Dendritic cell treated with granulocyte-macrophage colony-stimulating factor and Interleukin-4, amounts not matched to agents 40 ng/mL and 50 ng/mL, for 4 days (primary cell): ENCODE measurements at regions not wholly inside any gene's neighbourhood (a gene's known extent, or its start where the extent isn't known, plus 50 kb on each side); places are given as distances from the start of the nearest gene placed in this dataset.

Source experiments
- H3K27ac Mint-ChIP-seq: one replicate; pipeline ENCODE4 v1.8.0; 2022; ENCODE audit warnings: mild to moderate bottlenecking, mixed read lengths
- H3K27me3 Mint-ChIP-seq: one replicate; pipeline ENCODE4 v1.8.0; 2022; ENCODE audit warnings: mild to moderate bottlenecking, mixed read lengths
- H3K36me3 Mint-ChIP-seq: one replicate; pipeline ENCODE4 v1.8.0; 2022; ENCODE audit warnings: low read depth, mixed read lengths
- H3K4me1 Mint-ChIP-seq: one replicate; pipeline ENCODE4 v1.8.0; 2022; ENCODE audit warnings: low read depth, mixed read lengths
- H3K4me3 Mint-ChIP-seq: one replicate; pipeline ENCODE4 v1.8.0; 2022; ENCODE audit warnings: mild to moderate bottlenecking, moderate library complexity, mixed read lengths
- H3K9me3 Mint-ChIP-seq: one replicate; pipeline ENCODE4 v1.8.0; 2022; ENCODE audit warnings: mixed read lengths
- intact Hi-C: fragments of 100-400 bp; cut with micrococcal nuclease; formaldehyde crosslinking; loops from one replicate; pipeline ENCODE4 v1.15.0; 2022

- no peaks in the 10 kb centered on the region for H3K9me3 Mint-ChIP-seq
- H3K36me3 Mint-ChIP-seq = no peaks in the 10 kb centered on the region
- no peaks in the 10 kb centered on the region for H3K27me3 Mint-ChIP-seq
- peaks cover 52% of the 10 kb centered on the region for H3K4me1 Mint-ChIP-seq
- H3K27ac Mint-ChIP-seq = no peak overlapping the region
- no peak overlapping the region for H3K4me3 Mint-ChIP-seq
- intact Hi-C loops = loop anchor here (5.0 kb wide), 1 partner anchor 38 kb away; no protein-coding TSS in a partner anchor
Measured at GRCh38 chr10:62503872-62504271, 129.7 kb downstream of the ZNF365 start.

GRCh38 chr10:62506371-62506770, 132.2 kb downstream of the ZNF365 start:
- H3K27ac Mint-ChIP-seq = no peak overlapping the region
- H3K36me3 Mint-ChIP-seq = no peaks in the 10 kb centered on the region
- peaks cover 37% of the 10 kb centered on the region for H3K4me1 Mint-ChIP-seq
- intact Hi-C loops = no loop called here
- H3K9me3 Mint-ChIP-seq = no peaks in the 10 kb centered on the region
- H3K27me3 Mint-ChIP-seq = peaks cover 2% of the 10 kb centered on the region
- H3K4me3 Mint-ChIP-seq = no peak overlapping the region

- no peaks in the 10 kb centered on the region for H3K36me3 Mint-ChIP-seq
Measured at GRCh38 chr10:62511238-62511637, 137.1 kb downstream of the ZNF365 start.

DNA sequence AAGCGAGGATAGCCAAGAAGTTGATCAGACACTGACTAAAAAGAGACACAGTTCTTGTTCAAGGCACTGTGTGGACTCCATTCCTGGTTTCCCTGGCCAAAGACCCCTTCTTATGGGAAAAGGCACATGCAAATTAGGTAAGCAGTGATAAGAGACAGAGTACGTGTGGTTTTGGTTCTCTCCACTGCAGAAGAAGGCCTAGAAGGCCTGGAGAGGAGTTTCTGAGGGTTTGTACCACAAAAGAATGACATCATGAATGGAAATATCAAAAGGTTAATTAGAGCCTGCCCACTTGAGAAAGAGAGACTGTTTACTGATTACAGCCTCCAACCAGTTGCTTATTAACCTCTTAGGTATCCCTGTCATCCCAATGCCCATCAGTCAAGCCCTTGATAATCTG, 137.5 kb downstream of the ZNF365 start:
- Mint-ChIP-seq H3K4me1 (peaks cover 10% of the 10 kb centered on the region), H3K27ac (no peak overlapping the region)
- intact Hi-C loops = no loop called here

More at GRCh38 chr10:62511238-62511637, 137.1 kb downstream of the ZNF365 start:
- no peak overlapping the region for H3K4me3 Mint-ChIP-seq
- H3K9me3 Mint-ChIP-seq = no peaks in the 10 kb centered on the region
- H3K27ac Mint-ChIP-seq = no peak overlapping the region
- peaks cover 16% of the 10 kb centered on the region for H3K27me3 Mint-ChIP-seq
- H3K4me1 Mint-ChIP-seq = peaks cover 11% of the 10 kb centered on the region
- intact Hi-C loops = no loop called here

DNA sequence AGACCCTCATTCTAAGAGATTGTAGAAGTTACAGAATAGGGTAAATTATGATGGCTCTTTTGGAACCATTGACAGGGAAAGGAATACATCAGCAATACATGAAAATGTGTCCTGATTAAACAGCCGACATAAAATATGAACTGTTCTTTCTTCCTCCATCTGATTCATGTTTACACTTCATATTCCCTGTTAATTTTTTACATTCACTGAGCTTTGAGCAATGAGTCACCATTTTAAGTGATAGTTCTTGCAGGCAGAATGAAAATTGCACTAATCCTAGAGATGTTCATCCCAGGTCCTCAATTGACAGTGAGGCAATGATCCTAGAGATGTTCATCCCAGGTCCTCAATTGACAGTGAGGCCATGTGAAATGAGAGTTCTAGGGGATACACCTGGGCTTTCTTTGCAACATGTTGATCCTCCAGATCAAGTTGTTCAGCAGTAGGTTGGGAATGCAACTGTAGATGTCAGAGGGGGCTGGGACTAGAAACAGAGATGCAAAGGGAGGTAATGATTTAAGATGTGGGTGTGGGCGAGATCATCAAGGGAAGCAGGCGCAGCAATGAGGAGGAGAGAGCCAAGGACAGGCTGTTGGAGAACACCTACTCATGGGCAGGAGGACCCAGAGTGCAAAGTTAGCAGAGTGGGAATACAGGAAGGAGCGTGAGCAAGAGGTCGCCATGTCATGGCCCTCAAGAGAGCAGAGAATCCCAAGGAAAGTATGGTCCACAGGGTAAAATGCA, 138.7 kb downstream of the ZNF365 start:
- intact Hi-C loops = no loop called here
- Mint-ChIP-seq H3K4me3 (no peak overlapping the region), H3K27me3 (peaks cover 16% of the 10 kb centered on the region), H3K9me3 (peaks cover 7% of the 10 kb centered on the region), H3K4me1 (peaks cover 19% of the 10 kb centered on the region), H3K36me3 (no peaks in the 10 kb centered on the region), H3K27ac (no peak overlapping the region)

More for the DNA sequence above, 137.5 kb downstream of the ZNF365 start:
- H3K4me3 Mint-ChIP-seq = no peak overlapping the region
- no peaks in the 10 kb centered on the region for H3K36me3 Mint-ChIP-seq
- peaks cover 4% of the 10 kb centered on the region for H3K9me3 Mint-ChIP-seq
- peaks cover 16% of the 10 kb centered on the region for H3K27me3 Mint-ChIP-seq

- Mint-ChIP-seq H3K36me3 (no peaks in the 10 kb centered on the region), H3K27me3 (peaks cover 16% of the 10 kb centered on the region), H3K9me3 (peaks cover 7% of the 10 kb centered on the region), H3K4me1 (peaks cover 19% of the 10 kb centered on the region), H3K4me3 (no peak overlapping the region), H3K27ac (no peak overlapping the region)
- intact Hi-C loops = no loop called here
Measured at GRCh38 chr10:62514079-62514693, 140.0 kb downstream of the ZNF365 start.

- peaks cover 19% of the 10 kb centered on the region for H3K4me1 Mint-ChIP-seq
- peaks cover 7% of the 10 kb centered on the region for H3K9me3 Mint-ChIP-seq
- H3K4me3 Mint-ChIP-seq = no peak overlapping the region
- H3K36me3 Mint-ChIP-seq = no peaks in the 10 kb centered on the region
- H3K27me3 Mint-ChIP-seq = peaks cover 11% of the 10 kb centered on the region
- H3K27ac Mint-ChIP-seq = no peak overlapping the region
- intact Hi-C loops = no loop called here
Measured at GRCh38 chr10:62517252-62517651, 143.1 kb downstream of the ZNF365 start.

GRCh38 chr10:62527019-62527827, 153.1 kb downstream of the ZNF365 start:
- Mint-ChIP-seq H3K27me3 (peaks cover 14% of the 10 kb centered on the region), H3K4me3 (no peak overlapping the region), H3K36me3 (peaks cover 10% of the 10 kb centered on the region), H3K27ac (peak overlapping the region; percentile 66), H3K9me3 (peaks cover 22% of the 10 kb centered on the region), H3K4me1 (peaks cover 33% of the 10 kb centered on the region)
- intact Hi-C loops = no loop called here

GRCh38 chr10:62528441-62528840, 154.3 kb downstream of the ZNF365 start:
- intact Hi-C loops = no loop called here
- peak overlapping the region; percentile 66 for H3K27ac Mint-ChIP-seq

DNA sequence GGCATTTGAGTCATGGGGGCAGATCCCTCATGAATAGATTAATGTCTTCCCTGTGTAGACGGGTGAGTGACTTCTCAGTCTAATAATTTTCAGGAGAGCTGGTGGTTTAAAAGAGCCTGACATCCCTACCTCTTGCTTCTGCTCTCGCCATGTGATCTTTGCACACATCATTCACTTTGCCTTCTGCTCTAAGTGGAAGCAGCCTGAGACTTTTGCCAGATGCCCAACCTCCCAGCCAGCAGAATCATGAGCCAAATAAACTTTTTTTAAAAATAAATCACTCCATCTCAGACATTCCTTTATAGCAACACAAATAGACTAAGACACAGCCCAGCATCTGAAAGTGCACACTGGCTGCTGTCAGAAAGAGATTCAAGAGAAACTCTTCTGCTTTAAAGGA, 155.2 kb downstream of the ZNF365 start:
- no peak overlapping the region for H3K4me3 Mint-ChIP-seq
- peaks cover 45% of the 10 kb centered on the region for H3K4me1 Mint-ChIP-seq
- peaks cover 14% of the 10 kb centered on the region for H3K27me3 Mint-ChIP-seq
- peaks cover 10% of the 10 kb centered on the region for H3K36me3 Mint-ChIP-seq
- peaks cover 14% of the 10 kb centered on the region for H3K9me3 Mint-ChIP-seq
- intact Hi-C loops = no loop called here
- no peak overlapping the region for H3K27ac Mint-ChIP-seq

More at GRCh38 chr10:62528441-62528840, 154.3 kb downstream of the ZNF365 start:
- H3K4me3 Mint-ChIP-seq = no peak overlapping the region
- H3K36me3 Mint-ChIP-seq = peaks cover 10% of the 10 kb centered on the region
- H3K9me3 Mint-ChIP-seq = peaks cover 17% of the 10 kb centered on the region
- peaks cover 14% of the 10 kb centered on the region for H3K27me3 Mint-ChIP-seq
- peaks cover 35% of the 10 kb centered on the region for H3K4me1 Mint-ChIP-seq

DNA sequence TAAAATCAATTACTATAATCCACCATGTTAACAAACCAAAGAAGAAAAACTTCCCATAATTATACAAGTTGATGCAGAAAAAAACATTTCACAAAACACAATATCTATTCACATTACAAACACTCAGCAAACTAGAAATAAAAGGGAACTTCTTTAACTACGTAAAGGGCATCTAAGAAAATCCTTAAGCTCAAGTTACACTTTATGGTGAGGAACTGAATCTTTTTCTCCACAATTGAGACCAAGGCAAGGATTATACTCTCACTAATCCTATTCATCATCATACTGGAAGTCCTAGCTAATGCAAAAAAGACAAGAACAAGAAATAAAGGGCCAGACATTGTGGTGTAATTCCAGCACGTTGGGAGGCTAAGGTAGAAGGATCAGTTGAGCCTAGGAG, 159.9 kb downstream of the ZNF365 start:
- H3K9me3 Mint-ChIP-seq = no peaks in the 10 kb centered on the region
- H3K27ac Mint-ChIP-seq = peak overlapping the region; percentile 69
- no peak overlapping the region for H3K4me3 Mint-ChIP-seq
- peaks cover 33% of the 10 kb centered on the region for H3K4me1 Mint-ChIP-seq
- intact Hi-C loops = no loop called here
- peaks cover 2% of the 10 kb centered on the region for H3K27me3 Mint-ChIP-seq
- no peaks in the 10 kb centered on the region for H3K36me3 Mint-ChIP-seq

DNA sequence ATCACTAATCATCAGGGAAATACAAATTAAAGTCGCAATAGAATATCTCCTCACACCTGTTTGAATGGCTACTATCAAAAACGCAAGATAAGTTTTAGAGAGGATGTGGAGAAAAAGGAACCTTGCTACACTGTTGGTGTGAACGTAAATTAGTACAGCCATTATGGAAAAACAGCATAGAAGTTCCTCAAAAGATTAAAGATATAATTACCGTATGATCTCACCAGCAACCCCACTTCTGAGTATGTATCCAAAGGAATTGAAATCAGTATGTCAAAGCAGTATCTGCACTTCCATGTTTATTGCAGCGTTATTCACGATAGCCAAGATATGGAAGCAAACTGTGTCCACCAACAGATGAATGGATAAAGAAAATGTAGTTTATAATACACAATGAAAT, 164.4 kb downstream of the ZNF365 start:
- no peak overlapping the region for H3K4me3 Mint-ChIP-seq
- H3K36me3 Mint-ChIP-seq = no peaks in the 10 kb centered on the region
- no peaks in the 10 kb centered on the region for H3K9me3 Mint-ChIP-seq
- peaks cover 57% of the 10 kb centered on the region for H3K4me1 Mint-ChIP-seq
- H3K27ac Mint-ChIP-seq = peak overlapping the region; percentile 61
- intact Hi-C loops = no loop called here
- H3K27me3 Mint-ChIP-seq = no peaks in the 10 kb centered on the region

DNA sequence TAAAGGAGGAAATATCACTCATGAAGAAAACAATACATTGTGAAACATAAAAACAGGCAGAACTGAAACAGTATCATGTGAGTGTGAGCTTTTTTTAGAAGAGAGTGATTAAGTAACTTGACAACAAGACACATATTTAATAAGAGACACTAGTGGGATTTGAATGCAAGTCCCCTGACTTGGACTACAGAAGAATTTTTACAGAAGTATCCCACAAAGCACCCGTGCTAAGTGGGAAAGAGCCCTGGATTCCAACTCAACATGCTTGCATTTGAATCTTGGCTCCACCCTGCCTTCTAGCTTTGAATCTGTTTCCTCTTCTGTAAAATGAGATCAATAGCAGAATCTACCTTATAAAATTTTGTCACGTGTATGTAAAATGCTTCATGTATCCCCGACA, 166.2 kb downstream of the ZNF365 start:
- peak overlapping the region; percentile 69 for H3K27ac Mint-ChIP-seq

DNA sequence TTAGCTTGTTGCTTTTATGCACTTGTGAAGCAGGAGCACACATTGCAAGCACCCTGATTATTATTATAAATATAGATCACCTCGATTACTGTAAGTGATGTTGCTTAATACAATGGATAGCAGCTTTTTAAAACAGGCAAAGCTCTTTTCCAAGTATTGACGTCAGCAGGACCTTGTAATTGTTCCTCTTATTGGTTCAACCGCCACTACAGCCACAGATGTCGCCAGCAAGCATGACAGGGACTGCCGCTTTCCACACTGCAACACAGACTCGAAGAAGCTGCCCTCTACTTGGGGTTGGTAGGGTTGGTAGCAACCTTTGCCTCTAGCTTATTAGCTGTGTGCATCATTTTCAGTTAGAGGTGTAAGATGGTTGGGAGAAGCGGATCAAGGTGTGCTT, 167.6 kb downstream of the ZNF365 start:
- intact Hi-C loops = loop anchor here (5.0 kb wide), 1 partner anchor 40 kb away; no protein-coding TSS in a partner anchor
- H3K9me3 Mint-ChIP-seq = no peaks in the 10 kb centered on the region
- H3K4me3 Mint-ChIP-seq = no peak overlapping the region
- peak overlapping the region; percentile 75 for H3K27ac Mint-ChIP-seq
- no peaks in the 10 kb centered on the region for H3K36me3 Mint-ChIP-seq
- H3K27me3 Mint-ChIP-seq = no peaks in the 10 kb centered on the region
- H3K4me1 Mint-ChIP-seq = peaks cover 78% of the 10 kb centered on the region

More for the DNA sequence above, 166.2 kb downstream of the ZNF365 start:
- Mint-ChIP-seq H3K4me1 (peaks cover 64% of the 10 kb centered on the region), H3K36me3 (no peaks in the 10 kb centered on the region), H3K27me3 (no peaks in the 10 kb centered on the region), H3K9me3 (no peaks in the 10 kb centered on the region), H3K4me3 (no peak overlapping the region)
- intact Hi-C loops = loop anchor here (5.0 kb wide), 1 partner anchor 38 kb away; no protein-coding TSS in a partner anchor
